Suprapubic skin (tissue), 4 donors: ENCODE measurements at regions not wholly inside any gene's neighbourhood (a gene's known extent, or its start where the extent isn't known, plus 50 kb on each side); places are given as distances from the start of the nearest gene placed in this dataset.

Experiments
- POLR2A ChIP-seq, 2 donors: fragments of 450-650 bp; IDR thresholded peaks; one replicate each; pipeline ENCODE4 v1.6.1; 2017; ENCODE audit warnings: antibody characterized with exemption in 2 of 2, mild to moderate bottlenecking in 2 of 2, moderate library complexity in 2 of 2
- POLR2AphosphoS5 ChIP-seq, 3 donors: sonication (generic); formaldehyde crosslinking; IDR thresholded peaks; one replicate each; pipeline ENCODE4 v1.6.1; 2017; ENCODE audit warnings: antibody characterized with exemption in 3 of 3
- TF ChIP-seq, protein P1 (sequence below), 2 donors: fragments of 200-600 bp in 1 of 2; fragments of 450-650 bp in 1 of 2; sonication (generic) in 1 of 2; IDR thresholded peaks; one replicate each; pipeline ENCODE4 v1.5.1; 2016 to 2019; ENCODE audit warnings: antibody characterized with exemption in 2 of 2, mild to moderate bottlenecking in 1 of 2, moderate library complexity in 1 of 2

DNA sequence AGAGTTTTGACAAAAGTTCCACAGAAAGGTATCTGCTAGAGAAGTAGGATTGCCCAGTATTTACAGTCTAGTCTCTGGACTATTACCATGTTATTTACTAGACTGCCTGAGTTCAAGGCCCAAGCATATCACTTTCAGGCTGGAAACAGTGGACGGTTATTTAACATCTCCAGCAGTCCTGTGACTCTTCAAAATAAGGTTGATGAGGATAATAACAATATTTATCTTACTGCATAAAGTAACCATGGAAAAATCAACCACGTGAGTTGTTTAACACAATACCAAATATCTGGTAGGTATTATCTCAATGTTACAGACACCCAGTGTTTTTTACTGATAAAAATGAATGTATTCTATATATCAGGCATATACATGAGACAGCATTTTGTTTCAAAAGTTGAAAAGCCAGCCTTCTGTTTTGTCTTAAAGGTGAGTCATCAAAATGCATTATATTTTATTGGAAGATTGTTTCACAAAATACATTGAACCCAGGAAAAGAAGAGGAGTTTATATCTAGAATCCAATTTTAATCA lies 535.8 kb downstream of the TBL1XR1 start:
- no peak for TF ChIP-seq POLR2AphosphoS5 (IDR thresholded peaks at IDR 0.05)
- TF ChIP-seq, protein P1, sequence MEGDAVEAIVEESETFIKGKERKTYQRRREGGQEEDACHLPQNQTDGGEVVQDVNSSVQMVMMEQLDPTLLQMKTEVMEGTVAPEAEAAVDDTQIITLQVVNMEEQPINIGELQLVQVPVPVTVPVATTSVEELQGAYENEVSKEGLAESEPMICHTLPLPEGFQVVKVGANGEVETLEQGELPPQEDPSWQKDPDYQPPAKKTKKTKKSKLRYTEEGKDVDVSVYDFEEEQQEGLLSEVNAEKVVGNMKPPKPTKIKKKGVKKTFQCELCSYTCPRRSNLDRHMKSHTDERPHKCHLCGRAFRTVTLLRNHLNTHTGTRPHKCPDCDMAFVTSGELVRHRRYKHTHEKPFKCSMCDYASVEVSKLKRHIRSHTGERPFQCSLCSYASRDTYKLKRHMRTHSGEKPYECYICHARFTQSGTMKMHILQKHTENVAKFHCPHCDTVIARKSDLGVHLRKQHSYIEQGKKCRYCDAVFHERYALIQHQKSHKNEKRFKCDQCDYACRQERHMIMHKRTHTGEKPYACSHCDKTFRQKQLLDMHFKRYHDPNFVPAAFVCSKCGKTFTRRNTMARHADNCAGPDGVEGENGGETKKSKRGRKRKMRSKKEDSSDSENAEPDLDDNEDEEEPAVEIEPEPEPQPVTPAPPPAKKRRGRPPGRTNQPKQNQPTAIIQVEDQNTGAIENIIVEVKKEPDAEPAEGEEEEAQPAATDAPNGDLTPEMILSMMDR (IDR thresholded peaks at IDR 0.05) = no peak
- TF ChIP-seq POLR2A (IDR thresholded peaks at IDR 0.05) = no peak
